Epithelial cell of proximal tubule (primary cell): ENCODE measurements at regions not wholly inside any gene's neighbourhood (a gene's known extent, or its start where the extent isn't known, plus 50 kb on each side); places are given as distances from the start of the nearest gene placed in this dataset.
A peak's percentile ranks its signal among the peaks of the same experiment; 100 is the strongest.
"Not testable (repeated sequence)": the region's sequence is repeated elsewhere in the genome, so short reads cannot be mapped to it uniquely, and the experiment has no call there.

Experiments
- DNase-seq: peaks from one replicate; pipeline ENCODE4 v3.0.0-alpha.2; 2011; ENCODE audit warnings: low read depth
- H3K4me3 ChIP-seq: 2 replicates; pipeline ENCODE4 v1.5.1; 2011; ENCODE audit warnings: low read depth, mild to moderate bottlenecking, low read length
- TF ChIP-seq, protein P1 (sequence below): conservative IDR thresholded peaks from 2 replicates; pipeline ENCODE4 v1.5.1; 2012; ENCODE audit warnings: low read depth, mild to moderate bottlenecking, low read length

DNA sequence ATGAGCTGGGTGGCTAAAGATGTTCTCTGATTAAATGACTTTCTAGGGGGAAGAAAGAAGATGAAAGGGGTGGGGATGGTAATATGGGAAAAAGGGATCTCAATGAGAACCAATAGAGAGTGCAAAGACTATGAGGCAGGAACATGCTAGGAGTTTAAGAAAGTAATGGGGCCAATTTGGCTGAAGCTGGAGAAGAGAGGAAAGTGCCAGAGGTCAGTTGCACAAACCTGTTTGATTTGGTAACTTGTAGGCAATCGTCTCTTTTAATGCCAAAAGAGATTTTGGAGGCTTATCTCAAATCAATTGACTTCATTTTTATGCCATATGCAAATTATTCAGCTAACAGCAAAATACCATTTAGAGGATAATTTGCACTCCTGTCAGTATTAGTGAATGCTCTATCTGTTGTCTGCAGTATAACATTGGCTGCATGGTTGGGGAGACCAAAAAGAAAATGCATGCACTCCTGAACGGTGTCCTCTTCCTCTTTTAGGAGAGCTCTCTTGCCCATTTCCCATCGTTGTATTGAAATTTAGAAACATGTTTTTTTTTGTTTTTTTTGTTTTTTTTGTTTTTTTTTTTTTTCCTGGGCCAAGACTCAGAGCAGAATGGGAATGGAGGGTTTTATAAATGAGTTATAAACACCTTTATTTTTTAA lies 193.9 kb downstream of the BTBD3 start:
- TF ChIP-seq, protein P1, sequence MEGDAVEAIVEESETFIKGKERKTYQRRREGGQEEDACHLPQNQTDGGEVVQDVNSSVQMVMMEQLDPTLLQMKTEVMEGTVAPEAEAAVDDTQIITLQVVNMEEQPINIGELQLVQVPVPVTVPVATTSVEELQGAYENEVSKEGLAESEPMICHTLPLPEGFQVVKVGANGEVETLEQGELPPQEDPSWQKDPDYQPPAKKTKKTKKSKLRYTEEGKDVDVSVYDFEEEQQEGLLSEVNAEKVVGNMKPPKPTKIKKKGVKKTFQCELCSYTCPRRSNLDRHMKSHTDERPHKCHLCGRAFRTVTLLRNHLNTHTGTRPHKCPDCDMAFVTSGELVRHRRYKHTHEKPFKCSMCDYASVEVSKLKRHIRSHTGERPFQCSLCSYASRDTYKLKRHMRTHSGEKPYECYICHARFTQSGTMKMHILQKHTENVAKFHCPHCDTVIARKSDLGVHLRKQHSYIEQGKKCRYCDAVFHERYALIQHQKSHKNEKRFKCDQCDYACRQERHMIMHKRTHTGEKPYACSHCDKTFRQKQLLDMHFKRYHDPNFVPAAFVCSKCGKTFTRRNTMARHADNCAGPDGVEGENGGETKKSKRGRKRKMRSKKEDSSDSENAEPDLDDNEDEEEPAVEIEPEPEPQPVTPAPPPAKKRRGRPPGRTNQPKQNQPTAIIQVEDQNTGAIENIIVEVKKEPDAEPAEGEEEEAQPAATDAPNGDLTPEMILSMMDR: no peak
- DNase-seq: no peak
- no peak overlapping the region for H3K4me3 ChIP-seq

DNA sequence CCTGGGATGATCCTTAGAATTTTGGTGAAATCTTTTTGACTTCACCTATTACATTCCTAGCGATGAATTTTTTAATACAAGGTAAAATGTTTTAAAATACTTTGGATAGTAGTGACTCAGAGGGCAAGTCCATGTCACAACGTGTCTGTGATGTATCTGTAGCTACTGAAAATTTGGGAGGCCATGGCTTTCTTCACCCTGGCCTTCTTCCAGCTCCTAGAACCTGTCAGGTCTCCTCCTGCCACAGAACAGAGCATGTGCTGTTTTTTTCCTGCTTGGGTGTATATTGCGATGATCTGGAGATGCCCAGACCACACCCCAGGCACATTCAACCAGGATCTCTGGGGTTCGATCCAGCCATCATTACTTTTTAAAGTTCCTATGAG lies 194.4 kb downstream of the BTBD3 start:
- TF ChIP-seq, protein P1: no peak
- no peak for DNase-seq
- H3K4me3 ChIP-seq: no peak overlapping the region

DNA sequence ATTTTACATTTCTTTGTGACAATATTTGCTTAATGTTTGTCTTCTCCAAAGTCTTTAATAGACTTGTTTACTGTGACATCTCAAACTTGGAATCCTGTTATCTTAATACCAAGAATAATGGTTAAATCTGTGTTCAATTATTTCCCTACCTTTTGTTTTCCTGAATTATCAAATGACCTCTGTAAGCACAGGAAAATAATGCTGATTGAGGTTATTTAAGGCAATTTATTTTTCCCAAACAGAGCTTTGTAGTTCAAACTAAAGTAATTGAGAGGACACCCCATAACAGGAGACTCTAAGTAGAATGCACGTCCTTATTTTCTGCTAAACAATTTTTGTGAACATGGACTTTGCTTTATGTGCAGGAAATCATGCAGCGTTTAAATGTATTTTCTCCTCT lies 195.0 kb downstream of the BTBD3 start:
- no peak for DNase-seq
- no peak overlapping the region for H3K4me3 ChIP-seq
- TF ChIP-seq, protein P1: no peak

DNA sequence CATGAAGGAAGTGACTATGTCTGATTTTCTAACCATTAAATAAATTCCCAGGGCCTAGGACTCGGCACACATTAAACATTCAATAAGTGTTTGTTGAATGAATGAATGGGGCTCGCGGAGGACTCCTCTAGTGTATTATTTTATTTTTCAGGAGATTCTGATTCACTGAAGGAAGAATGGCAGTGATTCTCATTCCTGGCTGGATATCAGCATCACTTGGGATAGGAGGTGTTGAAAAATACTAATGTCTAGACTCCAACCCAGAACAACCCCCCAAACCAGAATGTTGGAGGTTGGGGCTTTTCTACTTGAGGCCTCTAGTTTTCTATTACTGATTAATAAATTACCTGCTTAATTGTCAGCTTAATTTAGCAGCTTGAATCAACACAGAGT lies 195.4 kb downstream of the BTBD3 start:
- TF ChIP-seq, protein P1: no peak
- DNase-seq: no peak
- H3K4me3 ChIP-seq: no peak overlapping the region

DNA sequence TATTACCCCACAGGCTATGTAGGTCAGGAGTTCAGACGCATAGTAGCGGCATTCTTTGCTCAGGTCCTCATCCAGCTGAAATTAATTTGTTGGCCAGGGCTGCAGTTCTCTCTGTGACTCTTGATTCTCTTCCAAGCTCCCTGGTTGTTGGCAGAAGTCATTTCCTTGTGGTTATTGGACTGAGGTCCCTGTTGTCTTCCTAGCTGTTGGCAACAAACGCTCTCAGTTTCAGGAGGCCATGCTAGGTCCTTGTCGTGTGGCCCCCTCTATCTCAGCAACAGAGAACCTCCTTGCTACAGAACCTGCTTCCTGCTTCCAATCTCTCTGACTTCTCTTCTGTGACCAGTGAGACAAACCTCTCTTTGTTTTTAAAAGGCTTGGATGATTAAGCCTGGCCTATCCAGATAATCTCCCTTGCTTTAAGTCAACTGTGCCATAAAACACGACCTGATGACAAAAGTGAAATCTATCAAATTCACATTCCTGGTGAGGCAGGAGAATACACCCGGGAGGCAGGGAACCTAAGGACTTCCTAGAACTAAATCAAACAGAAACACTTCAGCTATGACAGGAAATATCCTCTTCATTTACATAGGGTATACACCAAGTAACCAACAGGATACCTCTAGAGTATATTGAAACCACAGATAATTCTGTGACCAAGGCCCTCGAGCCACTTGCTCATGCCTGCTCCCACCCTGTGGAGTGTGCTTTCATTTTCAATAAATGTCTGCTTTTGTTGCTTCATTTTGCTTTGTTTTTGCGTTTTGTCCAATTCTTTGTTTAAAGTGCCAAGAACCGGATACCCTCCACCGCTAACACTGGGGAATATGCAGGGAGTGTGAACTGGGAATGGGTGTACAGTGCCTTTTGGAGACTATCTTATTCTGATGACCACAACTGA lies 196.0 kb downstream of the BTBD3 start:
- DNase-seq: peak; percentile 22
- TF ChIP-seq, protein P1: no peak
- no peak overlapping the region for H3K4me3 ChIP-seq

DNA sequence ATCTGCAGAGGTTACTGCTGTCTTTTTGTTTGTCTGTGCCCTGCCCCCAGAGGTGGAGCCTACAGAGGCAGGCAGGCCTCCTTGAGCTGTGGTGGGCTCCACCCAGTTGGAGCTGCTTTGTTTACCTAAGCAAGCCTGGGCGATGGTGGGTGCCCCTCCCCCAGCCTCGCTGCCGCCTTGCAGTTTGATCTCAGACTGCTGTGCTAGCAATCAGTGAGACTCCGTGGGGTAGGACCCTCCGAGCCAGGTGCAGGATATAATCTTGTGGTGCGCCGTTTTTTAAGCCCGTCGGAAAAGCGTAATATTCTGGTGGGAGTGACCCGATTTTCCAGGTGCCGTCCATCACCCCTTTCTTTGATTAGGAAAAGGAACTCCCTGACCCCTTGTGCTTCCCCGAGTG lies 211.4 kb downstream of the BTBD3 start:
- not testable (repeated sequence) for DNase-seq, H3K4me3 ChIP-seq

DNA sequence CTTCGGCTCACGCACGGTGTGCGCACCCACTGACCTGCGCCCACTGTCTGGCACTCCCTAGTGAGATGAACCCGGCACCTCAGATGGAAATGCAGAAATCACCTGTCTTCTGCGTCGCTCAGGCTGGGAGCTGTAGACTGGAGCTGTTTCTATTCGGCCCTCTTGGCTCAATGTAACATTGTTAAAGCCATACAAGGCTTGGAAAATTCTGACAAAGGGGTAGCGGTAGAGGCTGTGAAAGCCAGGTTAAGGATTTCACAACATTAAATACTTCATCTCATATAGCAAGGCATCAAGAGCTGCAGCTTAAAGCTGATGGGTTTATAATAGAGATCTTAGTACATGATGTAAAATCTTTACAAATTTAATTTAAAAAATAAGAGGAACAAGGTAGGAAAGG lies 211.8 kb downstream of the BTBD3 start:
- DNase-seq, H3K4me3 ChIP-seq: not testable (repeated sequence)

DNA sequence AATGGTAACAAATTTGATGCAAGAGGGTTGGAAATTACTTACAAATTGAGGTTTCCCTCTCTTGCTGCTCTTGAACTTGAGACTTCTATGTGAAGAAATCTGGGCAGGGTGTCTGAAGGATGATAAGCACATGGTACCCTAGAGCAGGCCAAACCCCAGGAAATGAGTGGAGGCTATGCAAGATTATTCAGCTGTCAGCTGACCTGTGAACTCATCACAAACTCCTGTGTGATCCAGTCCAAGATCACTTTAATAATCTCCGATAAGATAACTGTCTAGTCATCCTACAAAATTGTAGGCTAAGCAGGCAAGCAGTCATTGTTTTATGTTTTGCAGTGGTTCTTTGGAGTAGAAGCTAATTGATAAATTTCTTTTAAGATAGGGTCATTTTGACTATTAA lies 213.1 kb downstream of the BTBD3 start:
- TF ChIP-seq, protein P1: no peak
- no peak for DNase-seq
- no peak overlapping the region for H3K4me3 ChIP-seq
